ENCODE measurements at regions not wholly inside any gene's neighbourhood (a gene's known extent, or its start where the extent isn't known, plus 50 kb on each side); places are given as distances from the start of the nearest gene placed in this dataset.

GRCh38 chr6:112865131-112865530 is 518.0 kb downstream of the RFPL4B start:
- ChIA-PET POLR2A (no interaction called here), CTCF (no interaction called here)
- TF ChIP-seq GATA2 (IDR thresholded peaks at IDR 0.05; ENCODE audit: insufficient read depth, insufficient read length, low read depth, low read length) (no peak), POLR2AphosphoS5 (IDR thresholded peaks at IDR 0.05; ENCODE audit: insufficient read depth, low read depth, low read length) (no peak)
- H3K9ac ChIP-seq (replicated peaks; ENCODE audit: extremely low read depth, insufficient read depth, low read length), result no peak overlapping the region
- H3K79me2 ChIP-seq (ENCODE audit: control insufficient read depth, insufficient read depth, low read length), result no peaks in the 10 kb centered on the region
- H3K36me3 ChIP-seq (ENCODE audit: control insufficient read depth in 2 of 2, extremely low read depth in 1 of 2, insufficient read depth in 2 of 2, low read length in 2 of 2), result no peaks in the 10 kb centered on the region
- H3K4me2 ChIP-seq (ENCODE audit: insufficient read depth, low read length), result no peak overlapping the region
- no peaks in the 10 kb centered on the region for H3K4me1 ChIP-seq (ENCODE audit: control insufficient read depth, extremely low read depth, insufficient read depth, low read length)
- dilution Hi-C loops (cut with MboI; ENCODE audit: extremely low pct_ligation_motif_present, low sequenced_read_pairs) (no loop called here), intact Hi-C loops (cut with micrococcal nuclease) (no loop called here)
- H3K27me3 ChIP-seq (ENCODE audit: control insufficient read depth in 2 of 2, insufficient read depth in 2 of 2, low read length in 2 of 2), result no peaks in the 10 kb centered on the region
- H2AFZ ChIP-seq (ENCODE audit: low read depth, low read length), result no peak overlapping the region
- no peaks in the 10 kb centered on the region for H3K9me3 ChIP-seq (replicated peaks; ENCODE audit: control insufficient read depth, insufficient read depth, low read length)
- no peak for DNase-seq (ENCODE audit: low read depth, low spot score)
- no peak overlapping the region for H3K27ac ChIP-seq (ENCODE audit: insufficient read depth, low read depth, low read length)
- no peak overlapping the region for H3K4me3 ChIP-seq (replicated peaks in 1 of 3; ENCODE audit: insufficient read depth in 1 of 3, low read depth in 1 of 3, low read length in 3 of 3)
- BruUV-seq (replicated peaks), result no TSS peak
- no peaks in the 10 kb centered on the region for H4K20me1 ChIP-seq (replicated peaks; ENCODE audit: control insufficient read depth, extremely low read depth, insufficient read depth, low read length)
- H3K9me1 ChIP-seq (replicated peaks; ENCODE audit: control insufficient read depth, extremely low read depth, insufficient read depth, low read length), result no peaks in the 10 kb centered on the region
- no peak for FAIRE-seq

GRCh38 chr6:112874881-112875280 is 527.8 kb downstream of the RFPL4B start:
- Histone ChIP-seq H3K36me3 (ENCODE audit: control insufficient read depth in 2 of 2, extremely low read depth in 1 of 2, insufficient read depth in 2 of 2, low read length in 2 of 2) (no peaks in the 10 kb centered on the region), H3K27me3 (ENCODE audit: control insufficient read depth in 2 of 2, insufficient read depth in 2 of 2, low read length in 2 of 2) (no peaks in the 10 kb centered on the region), H3K4me2 (ENCODE audit: insufficient read depth, low read length) (no peak overlapping the region), H3K79me2 (ENCODE audit: control insufficient read depth, insufficient read depth, low read length) (no peaks in the 10 kb centered on the region), H3K4me1 (ENCODE audit: control insufficient read depth, extremely low read depth, insufficient read depth, low read length) (peaks cover 14% of the 10 kb centered on the region), H3K27ac (ENCODE audit: insufficient read depth, low read depth, low read length) (no peak overlapping the region), H3K9me1 (replicated peaks; ENCODE audit: control insufficient read depth, extremely low read depth, insufficient read depth, low read length) (no peaks in the 10 kb centered on the region), H3K9ac (replicated peaks; ENCODE audit: extremely low read depth, insufficient read depth, low read length) (no peak overlapping the region), H3K9me3 (replicated peaks; ENCODE audit: control insufficient read depth, insufficient read depth, low read length) (no peaks in the 10 kb centered on the region), H4K20me1 (replicated peaks; ENCODE audit: control insufficient read depth, extremely low read depth, insufficient read depth, low read length) (no peaks in the 10 kb centered on the region), H2AFZ (ENCODE audit: low read depth, low read length) (no peak overlapping the region), H3K4me3 (replicated peaks in 1 of 3; ENCODE audit: insufficient read depth in 1 of 3, low read depth in 1 of 3, low read length in 3 of 3) (no peak overlapping the region)
- dilution Hi-C loops (cut with MboI; ENCODE audit: extremely low pct_ligation_motif_present, low sequenced_read_pairs) (no loop called here), intact Hi-C loops (cut with micrococcal nuclease) (loop anchor here (5.0 to 10.0 kb wide), 4 partner anchors 177 to 1030 kb away; no protein-coding TSS in a partner anchor)
- POLR2A ChIA-PET, result no interaction called here
- no peak for TF ChIP-seq FOS (IDR thresholded peaks at IDR 0.05; ENCODE audit: borderline replicate concordance, insufficient read depth, low read length)
- FAIRE-seq (no peak), DNase-seq (ENCODE audit: low read depth, low spot score) (no peak)
- no TSS peak for BruUV-seq (replicated peaks)
- CTCF ChIA-PET, result no interaction called here

Measured in endothelial cell of umbilical vein (primary cell).